Lung microvascular endothelial cell (primary cell): ENCODE measurements at regions not wholly inside any gene's neighbourhood (a gene's known extent, or its start where the extent isn't known, plus 50 kb on each side); places are given as distances from the start of the nearest gene placed in this dataset.
A peak's percentile ranks its signal among the peaks of the same experiment; 100 is the strongest.
"Not testable (repeated sequence)": the region's sequence is repeated elsewhere in the genome, so short reads cannot be mapped to it uniquely, and the experiment has no call there.

Source experiments
- DNase-seq, 2 donors: peaks; one replicate each; pipeline versions ENCODE4 v3.0.0 to v3.0.0-alpha.2; 2010; ENCODE audit warnings: low read depth in 2 of 2

DNA sequence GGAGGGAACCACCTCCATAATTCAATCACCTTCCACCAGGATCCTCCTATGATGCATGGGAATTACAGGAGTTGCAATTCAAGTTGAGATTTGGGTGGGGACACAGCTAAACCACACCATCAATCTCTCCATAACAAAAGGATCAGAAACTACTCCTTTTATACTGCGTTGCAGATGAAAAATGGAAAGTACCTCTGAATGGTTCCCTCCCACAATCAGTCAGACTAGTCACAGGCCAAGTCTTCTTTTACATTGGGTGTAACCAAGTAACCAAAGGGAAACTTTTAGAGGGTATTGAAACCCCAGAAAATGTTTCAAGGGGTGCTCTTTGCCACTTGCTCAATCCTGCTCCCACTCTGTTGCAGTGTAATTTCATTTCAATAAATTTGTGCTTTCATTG is 504.3 kb upstream of the CNTN3 start:
- no peak for DNase-seq

DNA sequence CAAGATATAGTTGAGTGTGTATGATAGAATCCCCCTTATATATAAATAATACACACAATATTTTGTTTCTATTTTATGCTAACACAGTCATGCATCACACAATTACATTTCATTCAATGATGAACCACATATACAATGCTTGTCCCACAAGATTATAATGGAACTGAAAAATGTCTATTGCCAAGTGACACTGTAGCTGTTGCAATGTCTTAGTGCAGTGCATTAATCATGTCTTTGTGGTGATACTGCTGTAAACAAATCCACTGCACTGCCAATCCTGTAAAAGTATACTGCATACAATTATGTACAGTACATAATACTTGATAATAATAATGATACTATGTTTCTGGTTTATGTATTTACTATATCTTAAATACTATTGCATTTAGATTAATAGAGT is 512.1 kb upstream of the CNTN3 start:
- DNase-seq: no peak

DNA sequence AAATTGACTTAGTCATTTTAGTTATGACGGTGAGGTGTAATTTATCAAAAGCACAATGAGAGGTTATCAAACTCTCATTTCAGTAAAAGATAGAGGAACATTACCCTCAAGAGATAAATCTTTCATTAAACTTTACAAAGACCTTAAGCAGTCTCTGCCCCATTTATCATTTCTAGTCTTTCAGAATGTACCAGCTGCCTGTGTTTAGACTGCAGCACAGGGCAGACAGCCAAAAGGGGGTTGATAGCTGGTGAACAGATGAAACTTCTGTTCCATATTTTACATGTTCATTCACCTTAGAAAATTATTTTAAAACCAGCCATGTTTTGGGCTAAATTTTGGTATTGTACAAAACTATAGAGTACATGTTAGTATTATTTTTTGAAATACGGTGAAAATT is 514.6 kb upstream of the CNTN3 start:
- DNase-seq: no peak

DNA sequence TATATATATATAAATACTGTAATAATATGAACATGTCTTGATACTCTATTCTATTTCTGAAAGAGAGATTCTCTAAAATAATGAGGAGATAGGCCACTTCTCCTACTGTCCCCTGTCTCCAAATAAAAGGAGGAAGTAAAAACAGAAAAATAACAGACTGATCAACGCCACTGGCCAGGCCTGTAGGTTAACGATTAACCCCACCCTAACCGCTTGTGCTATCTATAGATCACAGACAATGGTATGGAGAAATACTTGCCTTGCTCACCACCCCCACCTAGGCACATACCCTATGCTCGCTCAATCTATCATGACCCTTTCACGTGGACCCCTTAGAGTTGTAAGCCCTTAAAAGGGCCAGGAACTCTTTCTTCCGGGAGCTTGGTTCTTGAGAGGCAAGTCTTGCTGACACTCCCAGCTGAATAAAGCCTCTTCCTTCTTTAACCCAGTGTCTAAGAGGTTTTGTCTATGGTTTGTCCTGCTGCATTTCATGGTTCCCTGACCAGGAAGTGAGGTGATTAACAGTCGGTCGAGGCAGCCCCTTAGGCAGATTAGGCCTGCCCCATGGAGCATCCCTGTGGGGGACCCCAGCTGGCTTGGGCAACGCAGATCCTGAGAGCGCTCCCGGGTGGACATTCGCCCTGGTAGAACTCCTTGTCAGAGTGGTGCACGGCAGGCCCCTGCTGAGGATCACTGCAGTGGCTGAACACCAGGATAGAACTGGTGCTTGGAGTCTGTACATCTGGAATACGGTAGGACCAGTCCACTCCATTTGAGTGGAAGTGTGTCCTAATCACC is 521.8 kb upstream of the CNTN3 start:
- DNase-seq: no peak

DNA sequence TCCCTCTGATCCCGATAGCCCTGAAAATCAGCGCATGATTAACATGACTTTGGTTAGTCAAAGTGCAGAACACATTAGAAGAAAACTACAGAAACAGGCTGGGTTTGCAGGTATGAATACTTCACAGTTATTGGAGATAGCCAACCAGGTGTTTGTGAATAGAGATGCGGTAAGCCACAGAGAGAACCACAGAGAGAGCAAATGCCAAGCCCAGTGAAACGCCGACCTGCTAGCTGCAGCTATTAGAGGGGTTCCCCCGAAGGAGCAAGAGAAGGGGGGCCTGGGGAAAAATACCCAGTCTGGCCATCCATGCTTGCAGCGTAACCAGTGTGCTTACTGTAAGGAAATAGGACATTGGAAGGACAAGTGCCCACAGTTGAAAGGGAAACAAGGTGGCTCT is 523.9 kb upstream of the CNTN3 start:
- no peak for DNase-seq

DNA sequence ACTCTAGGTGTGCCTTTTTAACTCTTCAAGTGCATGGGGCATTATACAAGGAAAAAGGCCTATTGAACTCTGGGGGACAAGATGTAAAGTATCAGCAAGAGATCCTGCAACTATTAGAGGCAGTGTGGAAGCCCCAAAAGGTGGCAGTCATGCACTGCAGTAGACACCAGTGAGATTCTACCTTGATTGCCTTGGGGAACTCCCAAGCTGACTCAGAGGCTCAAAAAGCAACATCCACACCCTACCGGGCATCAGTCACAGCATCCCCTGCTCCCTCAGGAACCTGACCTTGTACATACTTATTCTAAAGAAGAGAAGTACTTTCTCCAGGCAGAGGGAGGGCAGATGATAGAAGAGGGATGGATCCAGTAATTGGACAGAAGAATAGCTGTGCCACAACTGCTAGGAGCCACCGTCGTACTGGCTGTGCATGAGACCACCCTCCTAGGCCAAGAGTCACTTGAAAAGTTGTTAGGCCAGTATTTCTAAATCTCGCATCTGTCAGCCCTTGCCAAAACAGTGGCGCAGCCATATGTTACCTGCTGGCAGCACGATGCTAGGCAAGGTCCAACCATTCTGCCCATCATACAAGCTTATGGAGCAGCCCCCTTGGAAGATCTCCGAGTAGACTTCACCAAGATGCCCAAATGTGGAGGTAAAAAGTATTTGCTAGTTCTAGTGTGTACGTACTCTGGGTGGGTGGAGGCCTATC is 523.1 kb upstream of the FRG2C start:
- no peak for DNase-seq

DNA sequence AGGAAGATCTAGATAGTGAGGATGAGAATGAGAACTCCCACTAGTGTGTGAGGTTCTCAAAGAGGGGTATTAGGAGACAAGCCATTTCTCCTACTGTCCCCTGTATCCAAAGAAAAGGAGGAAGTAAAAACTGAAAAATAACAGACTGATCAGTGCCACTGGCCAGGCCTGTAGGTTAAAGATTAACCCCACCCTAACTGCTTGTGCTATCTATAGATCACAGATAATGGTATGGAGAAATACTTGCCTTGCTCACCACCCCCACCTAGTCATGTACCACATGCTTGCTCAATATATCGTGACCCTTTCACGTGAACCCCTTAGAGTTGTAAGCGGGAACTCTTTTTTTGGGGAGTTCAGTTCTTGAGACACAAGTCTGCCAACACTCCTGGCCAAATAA is 519.7 kb upstream of the FRG2C start:
- no peak for DNase-seq

DNA sequence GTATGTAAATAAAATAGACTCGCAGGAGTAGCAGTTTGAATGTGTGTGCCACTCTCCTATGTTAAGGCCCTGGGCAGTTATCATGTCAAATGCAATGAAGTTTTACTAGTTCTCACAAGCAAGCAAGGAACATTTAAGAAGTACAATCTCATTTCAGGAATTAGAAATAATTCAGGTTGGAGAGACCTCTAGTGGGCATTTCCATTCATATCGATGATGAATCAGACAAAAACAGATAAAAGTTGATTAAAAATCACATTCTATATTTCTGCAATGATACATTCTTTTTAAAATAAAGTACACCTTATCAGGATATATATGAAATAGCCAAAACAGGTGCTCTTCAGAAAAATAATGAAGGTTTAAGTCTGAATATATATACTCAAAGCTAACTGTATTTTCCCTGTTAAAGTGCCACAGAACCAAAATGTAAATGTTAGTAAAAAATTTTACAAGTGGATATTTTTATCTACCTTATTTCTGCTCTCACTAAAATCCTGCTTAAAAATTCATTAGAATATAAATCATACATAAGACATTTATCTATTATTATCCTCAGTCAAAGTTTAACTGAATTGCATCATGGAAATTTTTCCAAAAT is 492.4 kb upstream of the FRG2C start:
- peak in 1 of 2 donors; percentile 6 for DNase-seq

DNA sequence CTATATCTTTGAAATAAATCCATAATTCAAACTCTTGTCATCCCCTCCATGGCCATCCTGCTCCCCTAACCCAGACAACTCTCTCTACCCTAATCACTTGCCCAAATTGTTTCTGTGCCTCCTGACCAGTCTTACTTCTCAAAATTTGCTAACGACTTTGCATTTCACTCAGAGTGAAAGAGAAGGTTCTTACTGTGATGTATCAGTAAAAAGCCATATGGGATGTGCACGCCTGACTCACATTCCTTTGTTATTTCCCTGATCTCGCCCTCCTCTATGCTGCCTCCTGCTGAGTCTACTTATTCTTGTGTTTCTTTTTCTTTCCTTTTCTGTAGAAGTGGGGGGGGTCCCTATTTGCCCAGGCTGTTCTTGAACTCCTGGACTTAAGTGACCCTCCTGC is 487.2 kb upstream of the FRG2C start:
- no peak for DNase-seq

DNA sequence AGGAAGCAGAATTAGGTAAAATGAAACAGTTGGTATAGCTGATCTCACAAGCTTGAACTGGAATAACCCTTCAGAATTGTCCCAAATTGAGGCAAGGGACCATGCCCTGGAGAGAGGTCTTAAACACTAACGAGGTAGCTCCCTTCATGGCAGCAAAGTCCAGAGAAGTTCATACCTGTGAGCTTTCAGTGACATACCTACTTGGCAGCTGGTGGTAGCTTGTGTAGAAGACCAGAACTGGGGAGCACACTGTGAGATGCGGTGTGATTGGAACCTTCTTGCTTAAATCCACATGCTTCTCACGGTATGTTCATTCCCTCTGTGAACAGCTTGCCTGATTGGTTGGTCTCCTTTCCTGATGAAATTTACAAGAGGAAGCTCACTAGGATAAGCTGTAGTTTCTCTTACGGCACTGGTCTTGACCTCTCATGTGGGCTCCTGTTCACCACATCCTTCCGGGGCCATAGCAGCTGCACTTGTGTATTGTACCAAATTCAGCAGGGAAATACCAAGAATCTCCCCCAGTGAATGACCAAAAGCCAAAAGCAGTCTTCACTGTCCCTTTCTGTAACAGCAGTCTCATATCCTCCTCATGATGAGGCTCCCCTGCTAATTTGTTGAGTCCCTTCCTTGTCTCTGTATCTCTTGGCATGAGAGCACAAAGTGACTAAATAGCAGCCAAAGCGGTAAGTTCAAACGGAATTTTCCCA is 483.7 kb upstream of the FRG2C start:
- no peak for DNase-seq

DNA sequence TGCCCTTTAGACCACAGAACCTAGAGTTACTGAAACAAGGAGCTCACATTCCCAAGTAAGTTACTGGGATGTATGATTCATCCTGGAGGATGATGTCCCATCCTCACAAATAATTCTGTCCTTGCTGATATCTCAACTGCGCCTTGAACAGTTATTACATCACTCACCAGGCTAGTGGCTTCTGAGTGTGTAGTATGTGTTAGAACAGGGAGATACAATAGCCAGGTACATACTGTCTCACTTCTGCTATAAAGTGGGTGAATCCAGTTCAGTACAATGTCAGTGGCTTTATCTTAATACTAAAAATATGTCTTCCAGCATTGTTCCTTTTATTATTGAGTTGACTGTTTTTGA is 483.2 kb upstream of the FRG2C start:
- DNase-seq: no peak

DNA sequence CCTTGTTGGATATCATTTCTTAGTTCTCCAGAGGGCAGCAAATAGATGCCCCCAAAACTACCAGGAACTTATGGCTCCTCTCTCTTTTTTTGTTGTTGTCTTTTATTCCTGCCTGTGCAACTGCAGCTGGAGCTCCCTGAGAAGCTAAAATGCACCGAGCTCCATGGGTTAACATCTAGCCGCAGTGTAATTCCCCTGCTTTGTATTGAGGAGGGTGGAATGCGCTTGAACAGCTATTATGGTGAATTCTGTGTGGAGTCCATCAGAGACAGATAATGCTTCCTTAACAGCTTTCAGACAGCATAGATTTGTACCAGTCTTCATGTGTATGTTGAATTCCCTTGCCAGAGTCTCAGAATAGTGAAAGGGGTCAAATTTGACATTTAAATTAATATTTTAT is 475.2 kb upstream of the FRG2C start:
- no peak for DNase-seq

DNA sequence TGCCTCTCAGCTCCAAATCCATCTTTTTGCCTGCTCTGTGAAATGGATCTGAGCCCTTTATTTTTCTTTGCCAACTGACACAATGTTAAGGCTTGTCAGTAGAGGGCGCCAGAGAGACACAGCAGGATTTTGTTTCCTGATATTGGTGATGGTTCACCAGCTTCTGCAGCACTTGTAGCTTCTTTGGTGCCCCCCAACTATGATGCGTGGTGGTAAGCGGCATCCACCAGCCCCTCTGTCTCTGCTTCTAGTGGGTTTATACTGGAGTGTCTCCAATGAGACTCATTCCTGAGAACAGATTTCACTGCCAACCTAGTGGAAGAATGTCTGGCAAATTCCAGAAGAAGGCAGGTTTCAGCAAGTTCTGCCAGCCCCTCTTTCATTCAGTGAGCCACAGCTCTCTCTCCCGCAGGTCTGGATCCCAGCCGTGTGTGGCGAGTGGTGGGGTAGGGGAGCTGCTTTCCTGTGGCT is 471.9 kb upstream of the FRG2C start:
- peak; percentile 49 to 64 for DNase-seq

DNA sequence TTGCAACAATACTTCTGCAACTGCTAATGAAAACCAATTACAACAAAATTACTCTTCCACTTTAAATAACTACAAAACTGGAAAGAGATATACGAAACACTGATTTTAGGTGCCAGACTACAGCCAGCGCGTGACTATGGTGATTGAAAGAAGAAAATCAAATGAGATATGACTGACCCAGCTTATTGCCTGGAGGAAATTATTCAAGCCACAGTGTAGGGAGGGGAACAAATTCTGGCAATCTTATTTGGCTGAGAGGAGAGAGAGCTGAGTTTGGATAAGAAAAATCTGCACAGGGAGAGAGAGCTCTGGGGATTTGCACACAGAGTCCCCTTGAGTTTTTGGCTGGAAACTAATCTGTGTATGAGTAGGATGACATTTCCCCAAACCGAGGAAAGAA is 470.3 kb upstream of the FRG2C start:
- no peak for DNase-seq

DNA sequence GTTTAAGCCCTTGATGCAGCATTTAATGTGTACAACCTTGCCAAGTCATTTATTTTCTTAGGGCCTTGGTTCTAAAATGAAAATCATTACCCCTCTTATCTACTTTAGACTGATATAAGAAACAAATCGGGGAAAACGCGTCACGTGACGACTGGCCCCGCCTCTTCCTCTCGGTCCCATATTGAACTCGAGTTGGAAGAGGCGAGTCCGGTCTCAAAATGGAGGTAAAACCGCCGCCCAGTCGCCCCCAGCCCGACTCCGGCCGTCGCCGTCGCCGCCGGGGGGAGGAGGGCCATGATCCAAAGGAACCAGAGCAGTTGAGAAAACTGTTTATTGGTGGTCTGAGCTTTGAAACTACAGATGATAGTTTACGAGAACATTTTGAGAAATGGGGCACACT is 449.8 kb upstream of the FRG2C start:
- not testable (repeated sequence) for DNase-seq

DNA sequence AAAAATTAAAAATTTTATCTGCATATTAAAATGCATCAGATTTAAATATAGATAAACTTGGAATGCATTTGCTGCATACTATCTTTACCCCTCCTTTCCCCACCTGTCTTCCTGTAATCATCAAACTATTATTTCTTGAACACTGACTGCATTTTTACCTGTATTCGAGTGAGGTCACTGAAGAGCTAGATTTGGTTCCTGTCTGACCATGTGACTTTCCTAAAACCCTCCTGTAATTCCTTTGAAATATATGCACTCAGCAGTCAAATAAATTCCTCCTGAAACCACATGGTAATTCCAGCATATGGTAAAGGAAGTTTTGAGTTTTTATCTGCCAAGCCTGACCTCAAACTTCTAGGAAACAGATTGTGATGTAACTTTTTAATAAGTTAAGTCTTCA is 445.6 kb upstream of the FRG2C start:
- DNase-seq: no peak

DNA sequence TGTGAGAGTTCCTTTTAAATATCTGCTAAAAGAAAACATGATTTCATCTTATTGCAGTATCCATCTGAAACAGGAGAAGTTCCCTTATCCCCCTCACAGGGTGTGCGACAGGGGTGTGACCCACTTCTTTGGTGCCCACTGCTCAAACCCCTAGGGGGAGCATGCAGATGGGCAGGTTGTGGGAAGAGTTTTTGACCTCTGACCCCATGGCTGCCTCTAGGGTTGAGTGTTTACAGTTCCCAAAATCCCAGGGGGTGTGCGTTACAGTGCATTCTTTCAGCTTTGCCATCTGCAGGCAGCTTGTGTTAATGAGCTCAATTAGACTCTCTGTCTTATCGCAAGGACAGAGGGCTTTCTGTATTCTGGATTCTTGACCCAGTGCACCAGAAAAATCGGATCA is 443.2 kb upstream of the FRG2C start:
- no peak for DNase-seq

DNA sequence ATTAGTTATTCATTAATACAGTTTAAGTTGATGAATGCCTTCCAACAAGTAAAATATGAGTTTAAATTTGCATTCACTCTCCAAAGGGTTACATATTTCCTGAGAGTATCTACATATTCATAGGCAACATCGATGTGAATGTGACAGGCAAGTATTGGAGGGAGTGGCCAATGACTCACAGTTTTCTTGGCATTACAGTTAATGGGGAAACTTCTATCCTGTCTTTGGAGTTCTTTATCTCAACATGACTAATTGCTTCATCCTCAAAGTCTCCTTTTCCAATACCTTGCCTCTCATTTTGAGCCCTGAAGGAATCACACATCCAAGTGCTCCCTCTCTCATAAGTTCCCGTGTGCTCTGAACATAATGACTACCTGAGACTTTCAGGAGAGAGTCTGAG is 439.7 kb upstream of the FRG2C start:
- no peak for DNase-seq

DNA sequence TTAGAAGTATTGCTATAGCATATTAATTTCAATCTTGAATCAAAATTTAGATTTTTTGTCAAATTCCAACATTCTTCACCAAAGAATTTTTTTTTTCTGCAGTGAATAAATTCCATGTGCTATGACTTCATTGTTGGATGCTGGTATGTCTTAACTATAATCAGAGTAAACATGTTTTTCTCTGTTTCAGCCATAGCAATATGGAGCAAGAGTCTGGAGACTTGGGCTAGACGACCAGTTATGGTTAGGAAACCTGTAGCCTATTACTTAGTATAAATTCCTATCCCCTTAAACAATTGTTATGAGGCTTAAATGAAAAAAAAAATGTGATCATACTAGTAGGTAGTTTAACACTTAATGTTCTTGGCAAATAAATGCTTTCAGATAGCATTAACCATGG is 431.9 kb upstream of the FRG2C start:
- DNase-seq: no peak

DNA sequence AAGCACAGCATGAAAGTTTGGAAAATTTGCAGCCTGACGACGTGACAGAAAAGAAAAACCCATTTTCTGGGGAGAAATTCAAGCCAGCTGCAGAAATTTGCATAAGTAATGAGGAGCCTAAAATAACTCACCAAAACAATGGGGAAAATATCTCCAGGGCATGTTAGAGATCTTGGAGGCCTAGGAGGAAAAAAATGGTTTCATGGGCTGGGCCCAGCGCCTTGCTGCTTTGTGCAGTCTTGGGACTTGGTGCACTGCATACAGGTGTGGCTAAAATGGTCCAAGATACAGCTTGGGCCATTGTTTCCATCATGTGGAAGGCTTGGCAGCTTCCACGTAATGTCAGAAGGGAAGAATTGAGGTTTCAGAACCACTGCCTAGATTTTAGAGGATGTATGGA is 428.5 kb upstream of the FRG2C start:
- no peak for DNase-seq

DNA sequence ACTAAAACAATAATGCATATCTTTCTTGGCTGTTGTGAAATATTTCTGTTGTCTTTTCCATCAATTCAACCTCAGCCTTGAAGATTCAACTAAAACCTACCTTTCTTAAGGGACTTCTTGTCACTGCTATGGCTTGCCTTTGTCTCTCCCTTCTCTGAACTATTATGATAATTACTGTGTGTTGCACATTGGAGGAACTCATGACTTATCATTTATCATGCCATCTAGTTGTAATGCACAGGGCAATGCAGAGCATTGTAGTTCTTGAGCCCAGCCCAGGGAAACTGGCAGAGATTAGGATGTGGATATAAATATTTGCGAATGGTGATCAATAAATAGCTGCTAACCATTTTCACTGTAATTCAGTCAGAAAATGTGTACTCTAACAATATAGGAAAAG is 427.1 kb upstream of the FRG2C start:
- DNase-seq: no peak

DNA sequence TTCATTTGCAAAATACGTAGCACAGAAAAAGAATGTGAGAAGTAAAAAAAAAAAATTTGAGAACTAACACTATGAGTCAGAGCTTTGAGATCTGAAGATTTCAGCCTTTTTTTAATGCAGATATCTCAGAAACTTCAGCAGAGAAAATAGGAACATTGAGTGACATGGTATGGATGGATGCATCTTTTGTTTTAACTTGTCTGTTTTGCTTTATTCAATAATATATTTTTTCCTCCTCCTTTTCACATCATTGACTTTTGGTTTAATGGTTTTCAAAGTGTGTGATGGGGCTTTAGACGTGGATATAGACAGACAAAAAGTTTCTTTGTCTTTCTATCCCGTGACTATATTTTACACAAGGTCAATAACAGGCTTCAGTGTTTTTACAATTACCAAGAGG is 426.7 kb upstream of the FRG2C start:
- DNase-seq: no peak
